HG03565 (cell line): ENCODE measurements at regions not wholly inside any gene's neighbourhood (a gene's known extent, or its start where the extent isn't known, plus 50 kb on each side); places are given as distances from the start of the nearest gene placed in this dataset.

Experiments used
- ATAC-seq: cut with Tn5 transposase; IDR thresholded peaks from one replicate; pipeline ENCODE4 v1.9.1; 2021; ENCODE audit warnings: mild to moderate bottlenecking, moderate library complexity; ENCODE audit not compliant: unreplicated experiment

DNA sequence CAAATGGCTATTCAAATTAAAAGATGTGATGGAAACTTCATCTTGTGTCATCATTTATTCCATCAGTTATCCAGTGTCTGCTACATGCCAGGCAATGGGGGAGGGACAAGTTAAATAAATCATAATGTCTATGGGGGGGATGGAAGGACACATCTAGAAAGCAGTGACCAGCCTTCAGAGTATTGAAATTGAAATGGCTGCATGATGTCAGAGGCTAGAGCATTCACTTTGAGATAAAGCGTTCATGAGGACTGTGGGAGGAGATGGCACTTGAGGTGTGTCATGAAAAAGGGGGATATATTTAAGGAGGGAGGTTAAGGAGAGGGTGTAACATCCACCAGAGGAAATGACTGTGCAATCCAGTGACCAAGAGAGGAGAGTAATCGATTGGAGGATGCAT lies 50.6 kb downstream of the SLIT2 start:
- ATAC-seq, result no peak

DNA sequence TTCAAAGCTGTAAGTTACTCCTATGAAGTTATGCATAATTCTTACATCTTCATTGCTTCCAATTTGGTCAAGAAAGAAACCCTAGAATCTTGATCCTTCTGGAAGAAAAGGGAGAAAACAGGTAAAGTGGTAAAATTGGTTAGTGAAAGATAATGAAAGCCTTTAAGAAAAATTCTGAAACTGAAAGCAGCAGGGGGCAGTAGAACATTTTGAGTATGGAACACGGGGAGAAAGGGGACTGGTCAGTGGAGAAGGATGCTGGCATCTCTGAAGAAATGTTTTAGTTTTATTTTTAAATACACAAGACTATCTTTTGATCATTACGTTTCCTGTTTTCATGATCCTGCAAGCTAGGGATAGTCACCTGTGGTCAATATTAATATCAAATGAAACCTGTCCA lies 54.3 kb downstream of the SLIT2 start:
- ATAC-seq, result no peak

DNA sequence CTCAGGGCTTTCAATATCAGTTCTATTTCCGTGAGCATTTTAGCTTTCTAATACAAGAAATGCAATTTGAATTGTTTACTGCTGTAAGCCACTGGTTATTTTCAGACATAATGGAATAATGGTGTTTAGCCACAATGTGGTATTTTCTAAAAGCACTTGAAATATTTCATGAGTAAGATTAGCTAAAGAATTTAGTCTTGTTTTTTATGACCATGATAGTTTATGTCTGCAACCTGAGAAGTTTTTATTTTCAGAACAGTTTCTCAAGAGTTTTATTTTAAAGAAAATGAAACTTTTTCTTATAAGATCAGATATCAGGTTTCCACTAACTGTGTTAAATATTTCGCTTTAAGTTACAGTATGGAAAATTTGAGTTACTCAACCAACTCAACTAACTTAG lies 60.2 kb downstream of the SLIT2 start:
- no peak for ATAC-seq

DNA sequence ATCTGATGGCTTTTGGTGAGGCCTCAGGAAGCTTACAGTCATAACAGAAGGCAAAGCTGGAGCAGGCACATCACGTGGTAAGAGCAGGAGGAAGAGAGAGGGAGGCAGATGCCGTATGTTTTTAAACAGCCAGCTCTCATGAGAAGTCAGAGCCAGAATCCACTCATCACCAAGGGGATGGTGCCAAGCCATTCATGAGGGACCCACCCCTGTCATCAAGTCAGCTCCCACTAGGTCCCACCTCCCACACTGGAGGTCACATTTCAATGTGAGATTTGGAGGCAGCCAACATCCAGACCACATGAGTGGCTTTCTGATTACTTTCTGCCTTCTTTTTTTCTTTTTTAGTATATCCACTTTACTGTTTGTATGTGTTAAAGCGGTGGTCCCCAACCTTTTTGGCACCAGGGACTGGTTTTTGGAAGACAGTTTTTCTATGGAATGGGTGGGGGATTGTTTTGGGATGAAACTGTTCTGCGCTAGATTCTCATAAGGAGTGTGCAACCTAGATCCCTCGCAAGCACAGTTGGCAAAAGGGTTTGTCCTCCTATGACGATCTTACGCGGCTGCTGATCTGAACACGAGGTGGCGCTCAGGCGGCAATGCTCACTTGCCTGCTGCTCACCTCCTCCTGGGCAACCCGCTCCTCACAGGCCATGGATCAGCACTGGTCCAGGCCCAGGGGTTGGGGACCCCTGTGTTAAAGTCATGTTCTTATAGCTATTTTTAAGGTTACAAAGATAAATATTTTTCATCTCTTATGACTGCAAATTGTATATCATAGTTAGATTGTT lies 61.7 kb downstream of the SLIT2 start:
- no peak for ATAC-seq

DNA sequence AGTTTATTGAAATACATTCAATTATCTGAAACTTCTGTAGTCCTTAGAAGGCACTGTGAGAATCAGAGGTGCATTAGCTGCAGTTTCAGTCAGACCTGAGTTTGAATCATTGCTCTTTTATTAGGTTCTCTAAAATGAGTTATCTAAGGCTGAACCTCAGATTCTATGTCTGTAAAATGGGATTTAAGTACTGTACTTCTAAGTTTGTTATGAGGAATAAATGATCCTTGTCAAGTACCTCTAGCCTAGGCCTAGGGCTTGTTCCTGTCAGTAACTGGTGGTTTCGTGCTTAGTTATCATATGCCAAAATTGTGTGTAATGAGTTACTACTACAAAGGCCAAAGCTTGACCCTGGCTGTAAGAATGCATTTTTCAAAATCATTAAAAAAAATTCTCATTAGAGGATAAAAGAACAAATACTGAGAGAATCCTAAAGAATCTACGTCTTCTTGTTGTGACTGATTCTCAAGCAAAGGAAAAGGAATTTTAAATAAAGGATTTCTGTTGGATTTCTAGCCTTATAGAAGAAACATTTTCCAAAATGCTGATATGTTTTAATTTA lies 65.8 kb downstream of the SLIT2 start:
- no peak for ATAC-seq

DNA sequence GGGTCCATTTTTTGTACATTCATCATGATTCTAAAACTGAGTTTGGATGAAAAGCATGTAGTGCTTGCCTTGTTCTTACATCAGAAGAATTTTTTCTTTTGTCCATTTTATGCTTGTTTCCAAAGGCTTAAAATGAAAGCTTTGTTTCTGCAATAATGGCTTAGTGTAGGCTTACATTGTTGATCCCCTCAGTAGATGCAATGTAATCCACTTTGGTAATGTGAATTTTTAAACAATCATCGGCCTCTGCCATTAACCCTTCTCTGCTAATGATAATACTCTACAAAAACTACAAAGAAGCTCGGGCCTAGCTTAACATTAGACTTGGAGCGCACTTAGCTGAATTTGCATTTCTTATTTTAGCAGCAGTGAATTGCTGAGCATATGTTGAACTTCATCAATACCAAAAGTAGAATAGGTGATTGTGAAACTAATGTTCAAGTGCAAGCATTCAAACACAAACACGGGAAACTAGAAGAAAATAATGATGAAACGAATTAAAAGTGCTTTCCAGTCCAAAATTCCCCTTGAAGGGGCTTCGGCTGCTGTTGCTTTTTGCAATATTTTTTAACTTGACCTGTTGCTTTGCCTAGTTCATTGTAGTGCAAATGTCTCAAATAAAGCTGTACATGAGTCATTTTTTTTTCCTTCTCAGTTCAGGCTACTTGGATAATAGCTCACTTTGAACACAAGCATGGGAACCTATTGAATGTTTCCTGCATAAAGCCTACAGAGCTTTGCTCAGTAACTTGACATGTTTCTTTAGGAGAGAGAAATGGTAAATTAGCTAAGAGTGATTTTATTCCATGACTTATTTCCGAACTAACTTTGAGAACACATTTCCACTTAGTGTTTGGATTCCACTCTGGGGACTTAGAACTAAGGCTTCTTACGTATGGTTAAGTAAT lies 66.5 kb downstream of the SLIT2 start:
- ATAC-seq, result no peak

DNA sequence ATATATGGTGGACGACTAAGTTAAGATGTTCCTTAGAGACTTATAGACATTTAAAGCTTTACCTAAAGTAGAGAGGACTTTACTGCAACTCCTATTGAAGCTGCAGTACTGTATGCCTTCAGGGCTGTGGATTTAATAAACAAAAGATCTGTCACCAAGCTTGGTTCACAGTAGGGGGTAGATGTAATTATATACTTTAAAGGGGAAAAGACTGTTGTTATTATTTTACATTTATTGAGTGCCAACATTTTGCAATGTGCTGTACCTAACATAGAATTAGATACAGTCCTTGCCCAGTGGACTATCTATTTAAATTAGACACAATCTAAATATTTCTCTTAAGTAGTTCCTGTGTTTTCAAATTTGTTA lies 67.2 kb downstream of the SLIT2 start:
- ATAC-seq, result no peak

DNA sequence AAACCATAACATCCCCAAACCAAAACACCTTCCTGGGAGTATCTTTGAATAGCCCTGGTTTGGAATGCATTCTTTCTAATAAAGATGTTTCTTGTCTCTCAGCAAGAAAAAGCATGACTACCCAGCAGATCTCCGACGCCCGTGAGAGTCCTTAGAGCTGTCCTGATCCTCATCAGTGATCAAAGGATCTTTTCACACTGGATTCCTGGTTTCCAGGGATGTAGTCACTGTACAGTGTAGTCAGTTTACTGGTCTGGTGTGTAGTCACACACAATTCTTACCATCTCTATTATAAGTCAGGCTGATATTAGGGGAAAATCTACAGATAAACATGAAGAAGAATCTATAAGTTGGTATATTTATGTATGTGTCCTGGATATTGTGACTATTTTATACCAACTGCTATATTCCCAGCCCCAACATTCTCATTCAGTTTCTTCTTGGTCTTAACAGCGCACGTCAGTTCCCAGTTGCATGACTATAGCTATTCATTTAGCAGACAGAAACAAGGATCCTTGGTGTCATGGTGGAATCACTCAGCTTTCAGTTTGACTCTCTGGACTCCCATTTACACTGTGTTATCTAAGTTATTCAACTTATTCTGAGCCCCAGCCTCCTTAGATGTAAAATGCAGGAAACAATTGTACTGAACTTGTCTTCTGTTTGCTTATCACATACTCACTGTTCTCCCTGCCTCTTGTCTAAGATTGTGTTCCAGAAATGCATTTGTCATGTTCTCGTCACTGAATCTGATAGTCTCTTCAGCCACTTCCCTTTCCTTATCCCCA lies 68.3 kb downstream of the SLIT2 start:
- ATAC-seq, result no peak

DNA sequence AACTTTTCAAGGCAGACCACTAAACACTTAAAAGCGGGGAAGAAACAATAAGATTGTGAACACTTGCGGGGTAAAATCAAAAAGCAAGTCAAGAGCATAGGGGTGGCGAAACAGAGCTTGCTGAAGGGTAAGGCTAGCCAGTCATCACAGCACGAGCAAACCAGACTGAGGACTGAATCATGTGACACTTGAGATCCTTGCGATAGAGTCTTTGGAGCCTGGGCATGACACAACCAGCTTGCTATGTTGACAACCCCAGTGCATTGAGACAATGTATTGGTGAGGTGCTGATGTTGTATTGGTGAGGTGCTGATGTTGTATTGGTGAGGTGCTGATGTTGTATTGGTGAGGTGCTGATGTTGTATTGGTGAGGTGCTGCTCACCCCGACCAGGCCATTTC lies 72.3 kb downstream of the SLIT2 start:
- ATAC-seq, result no peak

DNA sequence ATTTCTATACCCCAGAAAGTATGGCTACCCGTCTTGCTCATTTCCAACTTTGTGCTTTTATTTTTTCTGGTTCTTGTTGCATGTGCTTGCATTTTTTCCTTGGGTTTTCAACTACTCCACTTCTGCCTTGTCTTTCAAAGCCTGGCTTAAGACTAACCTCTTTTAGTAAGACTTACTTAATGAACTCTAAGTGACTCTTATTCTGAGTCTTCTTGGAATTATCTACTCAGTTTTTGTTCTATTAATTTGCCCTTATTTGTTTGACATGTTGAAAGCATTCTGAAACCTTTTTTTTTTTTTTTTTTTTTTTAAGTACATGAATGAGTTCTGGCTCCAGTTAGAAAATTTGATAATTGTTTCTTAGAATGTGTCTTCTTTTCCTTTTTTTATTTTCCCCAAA lies 74.8 kb downstream of the SLIT2 start:
- ATAC-seq, result no peak

DNA sequence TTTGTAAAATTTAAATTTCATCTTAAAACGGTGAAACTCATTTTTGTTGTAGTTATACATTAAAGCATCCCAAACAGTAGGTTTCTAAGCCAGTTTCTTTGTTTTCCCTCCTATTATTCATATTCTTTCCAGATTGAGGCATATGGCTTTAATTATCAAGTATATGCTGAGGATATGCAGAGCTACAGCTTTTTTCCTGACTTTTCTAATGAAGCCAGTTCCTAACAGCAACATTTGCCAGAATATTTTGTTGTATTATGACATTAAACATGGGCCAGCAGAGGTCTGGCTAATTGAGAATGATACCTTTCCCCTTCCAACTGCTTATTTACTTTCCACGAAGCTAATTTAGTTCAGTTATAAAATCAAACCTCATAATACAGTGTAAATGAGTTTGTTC lies 75.3 kb downstream of the SLIT2 start:
- ATAC-seq, result no peak

DNA sequence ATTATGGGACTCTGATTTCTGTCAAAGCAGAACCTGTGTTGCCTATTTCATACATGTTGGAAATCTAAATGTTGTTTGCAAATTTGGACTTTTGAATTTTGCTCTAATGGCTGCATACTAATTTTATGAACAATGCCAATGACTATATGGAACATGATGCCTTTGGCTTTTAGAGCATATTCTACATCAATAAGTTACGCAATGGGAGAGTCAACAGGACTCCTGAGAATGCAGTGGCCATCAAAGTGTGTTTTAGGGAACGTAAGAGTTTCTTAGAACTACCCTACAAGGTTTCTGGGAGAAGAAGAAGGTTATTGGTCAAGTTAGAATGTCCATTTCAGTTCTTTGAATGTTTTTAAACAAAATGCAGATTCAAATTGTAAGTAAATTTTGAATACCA lies 76.1 kb downstream of the SLIT2 start:
- no peak for ATAC-seq

DNA sequence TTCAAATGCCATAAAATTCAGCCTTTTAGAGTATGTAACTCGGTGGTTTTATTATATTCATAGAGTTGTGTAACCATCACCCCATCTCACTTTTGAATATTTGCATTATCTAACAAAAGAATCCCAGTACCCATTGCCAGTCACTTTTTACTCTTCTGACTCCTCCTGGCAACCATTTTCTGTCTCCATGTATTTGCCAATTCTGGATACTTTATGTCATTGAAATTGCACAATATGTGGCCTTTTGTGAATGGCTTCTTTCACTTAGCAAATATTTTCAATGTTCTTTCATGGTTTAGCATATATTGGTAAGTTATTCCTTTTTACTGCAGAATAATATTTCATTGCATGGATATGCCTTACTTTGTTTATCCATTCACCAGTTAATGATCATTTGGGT lies 79.9 kb downstream of the SLIT2 start:
- no peak for ATAC-seq

DNA sequence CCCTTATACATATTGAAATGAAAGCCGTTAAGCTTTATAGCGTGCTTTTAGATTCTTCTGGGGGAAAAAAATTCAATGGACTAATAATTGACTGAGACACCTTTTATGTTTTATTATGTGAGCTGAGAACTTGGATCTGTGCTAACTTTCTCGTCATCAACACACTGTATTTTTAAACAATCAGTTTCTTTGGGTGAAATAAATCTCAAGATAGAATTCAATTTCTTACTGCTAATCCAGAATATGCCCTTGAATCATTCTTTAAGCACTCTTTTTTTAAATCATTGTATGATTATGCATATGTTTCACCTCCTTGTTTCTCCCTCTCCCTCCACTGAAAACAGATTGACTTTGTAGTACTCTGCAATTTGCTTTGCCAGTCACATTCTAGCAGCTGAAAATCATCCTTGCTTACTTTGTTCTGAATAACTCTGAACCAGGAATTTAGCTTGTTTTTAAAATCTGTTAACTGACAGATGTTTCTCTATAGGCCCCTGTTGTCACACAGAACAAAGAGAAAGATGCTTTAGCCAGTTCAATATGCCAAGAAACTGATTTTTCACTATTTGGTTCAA lies 81.5 kb downstream of the SLIT2 start:
- ATAC-seq, result no peak

DNA sequence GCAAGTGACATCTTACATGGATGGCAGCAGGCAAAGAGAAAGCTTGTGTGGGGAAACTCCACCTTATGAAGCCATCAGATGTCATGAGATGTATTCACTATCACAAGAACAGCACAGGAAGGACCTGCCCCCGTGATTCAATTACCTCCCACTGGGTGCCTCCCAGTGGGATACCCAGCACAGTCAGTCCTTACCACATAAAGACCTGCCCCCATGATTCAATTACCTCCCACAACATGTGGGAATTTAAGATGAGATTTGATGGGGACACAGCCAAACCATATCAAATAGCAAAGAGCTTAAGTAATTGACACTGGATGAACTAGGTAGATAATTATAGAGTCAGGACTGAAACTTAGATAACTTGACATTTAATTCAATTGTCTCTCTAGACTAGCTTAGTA lies 85.6 kb downstream of the SLIT2 start:
- no peak for ATAC-seq

DNA sequence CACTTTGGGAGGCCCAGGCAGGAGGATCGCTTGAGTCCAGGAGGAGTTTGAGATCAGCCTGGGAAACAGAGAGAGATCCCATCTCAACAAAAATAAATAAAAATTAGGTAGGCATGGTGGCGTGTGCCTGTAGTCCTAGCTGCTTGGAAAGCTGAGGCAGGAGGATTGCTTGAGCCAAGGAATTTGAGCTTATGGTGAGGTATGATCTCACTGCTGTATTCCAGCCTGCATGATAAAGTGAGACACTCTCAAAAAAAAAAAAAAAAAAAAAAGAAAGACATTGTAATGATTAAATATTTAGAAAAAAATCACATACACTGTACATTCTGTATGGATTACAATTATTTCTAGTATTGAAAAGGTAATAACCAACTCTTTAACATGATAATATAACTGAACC lies 87.1 kb downstream of the SLIT2 start:
- ATAC-seq, result no peak

DNA sequence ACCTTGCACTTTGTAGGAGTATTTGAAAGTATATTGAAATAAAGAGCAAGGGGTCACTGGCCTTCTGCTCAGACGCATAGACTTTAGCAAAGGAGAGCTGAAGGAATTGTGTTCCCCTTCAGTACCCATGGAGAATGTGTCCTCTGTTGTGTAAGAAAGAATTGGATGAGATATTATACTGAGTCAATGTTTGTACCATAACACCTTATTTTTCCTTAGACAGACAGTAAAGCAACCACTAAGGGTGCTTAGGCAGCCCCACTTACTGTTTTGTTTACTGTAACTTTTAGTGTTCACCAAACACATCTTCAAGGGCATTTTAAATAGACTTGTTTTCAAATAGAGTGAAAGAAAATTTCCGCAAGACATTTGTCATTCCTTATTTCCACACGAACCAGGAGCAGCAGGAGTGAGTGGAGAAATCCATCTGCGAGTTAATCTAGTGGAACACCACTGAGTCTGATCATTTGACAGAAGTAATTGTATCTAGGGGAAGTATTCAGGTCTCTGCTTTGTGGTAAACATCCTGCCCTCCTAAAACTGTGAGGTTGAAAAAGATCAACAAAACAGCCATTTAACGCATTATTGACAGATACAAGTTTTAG lies 89.5 kb downstream of the SLIT2 start:
- ATAC-seq, result no peak

DNA sequence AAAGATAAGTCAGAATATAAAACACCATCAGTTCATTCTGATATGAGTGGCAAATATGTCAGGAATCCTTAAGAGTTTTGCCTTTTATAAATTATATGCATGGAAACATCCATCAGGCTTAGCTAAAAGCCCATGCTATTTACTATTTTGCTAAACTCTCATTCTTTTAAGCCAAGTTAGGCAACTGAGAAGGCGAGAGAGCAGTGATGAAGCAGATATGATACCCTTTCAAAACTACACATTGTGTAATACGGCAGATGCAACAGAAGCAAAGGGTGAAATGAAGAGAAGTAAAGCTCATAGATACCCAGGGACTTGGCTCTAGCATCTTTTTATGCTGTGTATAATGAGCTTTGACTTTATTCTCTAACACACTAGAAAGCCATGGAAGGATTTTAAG lies 95.8 kb downstream of the SLIT2 start:
- no peak for ATAC-seq

DNA sequence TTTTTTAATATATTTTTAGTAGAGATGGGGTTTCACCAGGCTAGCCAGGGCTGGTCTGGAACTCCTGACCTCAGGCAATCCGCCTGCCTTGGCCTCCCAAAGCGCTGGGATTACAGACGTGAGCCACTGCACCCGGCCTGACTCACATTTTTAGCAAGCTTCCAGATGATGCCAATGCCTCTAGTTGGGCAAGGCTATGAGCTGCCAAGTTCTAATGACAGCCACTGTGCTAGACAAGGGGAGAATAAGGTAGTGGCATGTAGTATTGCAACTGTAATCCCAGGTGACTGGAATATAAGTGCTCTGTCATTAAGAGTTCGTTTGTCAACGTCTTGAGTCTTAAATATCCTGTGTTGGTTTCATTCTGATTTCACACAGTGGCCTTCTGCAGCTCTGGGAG lies 96.7 kb downstream of the SLIT2 start:
- no peak for ATAC-seq

DNA sequence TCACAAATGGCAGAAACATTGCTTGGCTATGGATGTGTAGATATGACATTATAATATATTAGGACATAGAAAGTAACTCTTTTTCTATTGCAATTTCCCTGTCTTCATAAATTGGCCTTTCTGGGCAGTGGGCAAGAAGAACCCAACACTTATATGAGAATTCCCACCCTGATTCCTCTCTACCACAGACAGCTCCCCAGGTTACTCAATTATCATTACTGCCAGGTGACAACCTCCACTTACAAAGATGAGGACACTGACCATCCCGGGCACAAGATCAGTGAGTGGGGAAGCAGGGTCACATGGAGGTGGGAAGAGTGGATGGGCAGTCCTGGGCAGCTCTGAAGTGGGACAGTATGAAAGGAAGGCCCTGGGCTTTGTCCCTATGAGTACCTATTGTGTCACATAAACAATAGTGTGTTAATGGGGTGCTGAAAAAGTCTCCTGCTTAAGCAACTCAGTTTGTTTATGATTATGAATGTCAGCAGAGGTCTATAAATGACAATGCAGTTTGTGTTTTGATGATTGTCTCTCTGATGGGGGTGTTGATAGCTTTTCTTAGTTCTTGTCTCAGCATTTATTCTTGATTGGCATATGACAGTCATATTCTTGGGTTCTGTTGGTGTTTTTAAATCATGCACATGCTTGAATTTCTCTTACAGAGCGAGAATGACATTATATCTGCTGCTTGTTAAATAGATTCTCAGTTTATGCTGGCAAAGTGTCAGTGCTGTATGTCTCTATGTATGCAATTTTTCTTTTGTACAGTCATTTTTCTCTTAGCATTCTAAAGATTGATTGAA lies 99.9 kb downstream of the SLIT2 start:
- no peak for ATAC-seq
